H1 (cell line): ENCODE measurements at regions not wholly inside any gene's neighbourhood (a gene's known extent, or its start where the extent isn't known, plus 50 kb on each side); places are given as distances from the start of the nearest gene placed in this dataset.

Source experiments
- CTCF ChIA-PET: fragments of 300-600 bp; sonication (Branson Sonifier 250); formaldehyde crosslinking; loops from one replicate; lab custom pipeline; 2021; ENCODE audit not compliant: partially characterized antibody; lab: Charles Lee
- POLR2A ChIA-PET: fragments of 300-600 bp; sonication (Branson Sonifier 250); formaldehyde crosslinking; loops from one replicate; lab custom pipeline; 2021; ENCODE audit warnings: inconsistent platforms; ENCODE audit not compliant: partially characterized antibody; lab: Charles Lee
- DNase-seq, 2 experiments: peaks; one replicate each; pipeline versions ENCODE4 v3.0.0 to v3.0.0-alpha.2; 2010 to 2022; ENCODE audit warnings: low spot score in 2 of 2, low read depth in 1 of 2, mixed read lengths in 1 of 2
- FAIRE-seq: peaks from 2 replicates; lab custom pipeline; 2011; peaks lifted over from hg19 to GRCh38; lab: Jason Lieb, UNC
- H2AFZ ChIP-seq: 2 replicates; pipeline ENCODE4 v1.8.1; 2012; ENCODE audit warnings: low read length, inconsistent platforms
- H2AK5ac ChIP-seq: 2 replicates; pipeline ENCODE4 v1.6.1; 2013; ENCODE audit warnings: low read depth, low read length
- H2BK120ac ChIP-seq: replicated peaks from 2 replicates; pipeline ENCODE3; 2013; ENCODE audit warnings: low read depth, low read length, inconsistent platforms
- H2BK12ac ChIP-seq: 2 replicates; pipeline ENCODE4 v1.6.1; 2013; ENCODE audit warnings: low read depth, low read length
- H2BK15ac ChIP-seq: 2 replicates; pipeline ENCODE4 v1.6.1; 2013; ENCODE audit warnings: low read length
- H2BK20ac ChIP-seq: 2 replicates; pipeline ENCODE4 v1.6.1; 2013; ENCODE audit warnings: low read length
- H2BK5ac ChIP-seq: 2 replicates; pipeline ENCODE4 v1.6.1; 2013; ENCODE audit warnings: low read depth, low read length
- H3K14ac ChIP-seq: 2 replicates; pipeline ENCODE4 v1.6.1; 2013; ENCODE audit warnings: inconsistent platforms; ENCODE audit not compliant: insufficient read length
- H3K18ac ChIP-seq: 2 replicates; pipeline ENCODE4 v1.6.1; 2013; ENCODE audit warnings: low read length; ENCODE audit errors: extremely low read depth
- H3K23ac ChIP-seq: 2 replicates; pipeline ENCODE4 v1.6.1; 2013; ENCODE audit warnings: inconsistent platforms; ENCODE audit not compliant: insufficient read length
- H3K23me2 ChIP-seq: 2 replicates; pipeline ENCODE4 v1.6.1; 2013; ENCODE audit warnings: low read depth, low read length
- H3K27ac ChIP-seq: 2 replicates; pipeline ENCODE4 v1.6.1; 2011; ENCODE audit warnings: low read depth, low read length, inconsistent platforms
- H3K27me3 ChIP-seq, 4 experiments: replicated peaks in 1 of 4; 1 replicate in 1 of 4; 2 replicates in 3 of 4; pipeline versions ENCODE4 v1.6.1 to v1.8.1; 2011 to 2013; ENCODE audit warnings: low read length in 3 of 4, mild to moderate bottlenecking in 3 of 4, inconsistent platforms in 2 of 4, mixed read lengths in 2 of 4, moderate library complexity in 1 of 4; ENCODE audit not compliant: control insufficient read depth in 3 of 4, insufficient read depth in 3 of 4; ENCODE audit errors: extremely low read depth in 1 of 4
- H3K36me3 ChIP-seq, 4 experiments: 2 replicates each; pipeline versions ENCODE4 v1.6.1 to v1.8.1; 2011 to 2013; ENCODE audit warnings: mild to moderate bottlenecking in 4 of 4, low read length in 3 of 4, moderate library complexity in 2 of 4, control low read depth in 1 of 4, inconsistent platforms in 1 of 4; ENCODE audit not compliant: insufficient read depth in 4 of 4, control insufficient read depth in 2 of 4
- H3K4ac ChIP-seq: replicated peaks from 2 replicates; pipeline ENCODE3; 2013; ENCODE audit warnings: low read length, low read depth, mixed read lengths, inconsistent platforms; ENCODE audit not compliant: insufficient read length
- H3K4me1 ChIP-seq, 4 experiments: replicated peaks in 1 of 4; 1 replicate in 1 of 4; 2 replicates in 3 of 4; pipeline versions ENCODE4 v1.6.1 to v1.8.1; 2011 to 2013; ENCODE audit warnings: low read length in 3 of 4, inconsistent platforms in 2 of 4, mixed read lengths in 1 of 4; ENCODE audit not compliant: insufficient read depth in 4 of 4, control insufficient read depth in 3 of 4
- H3K4me2 ChIP-seq, 2 experiments: 2 replicates each; pipeline versions ENCODE4 v1.6.1 to v1.8.1; 2011 to 2013; ENCODE audit warnings: low read depth in 2 of 2, low read length in 2 of 2, control low read depth in 1 of 2, inconsistent platforms in 1 of 2, mild to moderate bottlenecking in 1 of 2; ENCODE audit not compliant: insufficient read depth in 1 of 2
- H3K4me3 ChIP-seq, 4 experiments: fragments of 200-600, 300-600 bp in 1 of 4; sonication (generic), shearing (Covaris generic), sonication (Bioruptor Twin) in 1 of 4; 2 replicates each; pipeline versions ENCODE4 v1.5.1 to v1.8.1; 2011 to 2016; ENCODE audit warnings: low read length in 4 of 4, low read depth in 3 of 4, control low read depth in 2 of 4, inconsistent platforms in 2 of 4, mild to moderate bottlenecking in 2 of 4, mixed read lengths in 1 of 4, moderate library complexity in 1 of 4; ENCODE audit not compliant: insufficient read depth in 2 of 4; ENCODE audit errors: extremely low read depth in 1 of 4
- H3K56ac ChIP-seq: replicated peaks from 2 replicates; pipeline ENCODE3; 2013; ENCODE audit warnings: low read depth, mild to moderate bottlenecking, mixed read lengths, low read length, inconsistent platforms; ENCODE audit not compliant: insufficient read length
- H3K79me1 ChIP-seq: 2 replicates; pipeline ENCODE4 v1.6.1; 2013; ENCODE audit warnings: low read depth, low read length, control low read depth
- H3K79me2 ChIP-seq, 2 experiments: 2 replicates each; pipeline versions ENCODE4 v1.6.1 to v1.8.1; 2012 to 2013; ENCODE audit warnings: low read length in 2 of 2, mild to moderate bottlenecking in 2 of 2, inconsistent platforms in 1 of 2; ENCODE audit not compliant: insufficient read depth in 2 of 2, control insufficient read depth in 1 of 2
- H3K9ac ChIP-seq, 4 experiments: replicated peaks in 1 of 4; 1 replicate in 1 of 4; 2 replicates in 3 of 4; pipeline versions ENCODE4 v1.6.1 to v1.8.1; 2011 to 2013; ENCODE audit warnings: low read depth in 3 of 4, low read length in 3 of 4, control low read depth in 2 of 4, mild to moderate bottlenecking in 2 of 4, moderate library complexity in 2 of 4, inconsistent platforms in 1 of 4; ENCODE audit errors: extremely low read depth in 1 of 4
- H3K9me3 ChIP-seq, 2 experiments: 2 replicates each; pipeline versions ENCODE4 v1.6.1 to v1.8.1; 2012 to 2013; ENCODE audit warnings: mild to moderate bottlenecking in 2 of 2, moderate library complexity in 2 of 2, control low read depth in 1 of 2, inconsistent platforms in 1 of 2, low read depth in 1 of 2, low read length in 1 of 2, mixed read lengths in 1 of 2; ENCODE audit not compliant: insufficient read depth in 2 of 2
- H4K20me1 ChIP-seq, 2 experiments: replicated peaks in 1 of 2; 2 replicates each; pipeline versions ENCODE3 to v1.8.1; 2011 to 2013; ENCODE audit warnings: inconsistent platforms in 2 of 2, low read length in 2 of 2, mild to moderate bottlenecking in 1 of 2; ENCODE audit not compliant: insufficient read depth in 2 of 2, control insufficient read depth in 1 of 2
- H4K5ac ChIP-seq: 2 replicates; pipeline ENCODE4 v1.6.1; 2013; ENCODE audit warnings: low read length, low read depth, mixed read lengths, inconsistent platforms; ENCODE audit not compliant: insufficient read length
- H4K8ac ChIP-seq: 2 replicates; pipeline ENCODE4 v1.8.0; 2013; ENCODE audit warnings: mild to moderate bottlenecking, moderate library complexity, low read length, inconsistent platforms; ENCODE audit not compliant: insufficient read depth; ENCODE audit errors: extremely low read depth
- H4K91ac ChIP-seq: replicated peaks from 2 replicates; pipeline ENCODE3; 2013; ENCODE audit warnings: low read length, mixed read lengths, inconsistent platforms; ENCODE audit not compliant: insufficient read length
- CHD1 ChIP-seq: IDR thresholded peaks from 2 replicates; pipeline ENCODE4 v1.6.1; 2012; ENCODE audit warnings: low read depth, low read length, improper control_type of control experiment
- EGR1 ChIP-seq: IDR thresholded peaks from 2 replicates; pipeline ENCODE4 v1.6.1; 2011; ENCODE audit warnings: low read depth, low read length, borderline replicate concordance
- HDAC2 ChIP-seq, 2 experiments: fragments of 300-600 bp in 1 of 2; sonication (generic) in 1 of 2; IDR thresholded peaks; 2 replicates each; pipeline ENCODE4 v1.6.1; 2011 to 2012; ENCODE audit warnings: low read depth in 2 of 2, low read length in 2 of 2, mild to moderate bottlenecking in 2 of 2, moderate library complexity in 2 of 2, borderline replicate concordance in 1 of 2, inconsistent platforms in 1 of 2
- JUN ChIP-seq: IDR thresholded peaks from 2 replicates; pipeline ENCODE4 v1.6.1; 2011; ENCODE audit warnings: low read depth, mild to moderate bottlenecking, improper control_type of control experiment, low read length
- KDM5A ChIP-seq: fragments of 200-600 bp; IDR thresholded peaks from 2 replicates; pipeline ENCODE4 v1.7.1; 2012; ENCODE audit warnings: mild to moderate bottlenecking, low read length, inconsistent platforms, mixed read lengths
- NRF1 ChIP-seq: IDR thresholded peaks from 2 replicates; pipeline ENCODE4 v1.6.1; 2011; ENCODE audit warnings: mild to moderate bottlenecking, low read depth, low read length, improper control_type of control experiment
- SP1 ChIP-seq: IDR thresholded peaks from 2 replicates; pipeline ENCODE4 v1.6.1; 2011; ENCODE audit warnings: low read depth, low read length
- SP2 ChIP-seq: IDR thresholded peaks from 2 replicates; pipeline ENCODE4 v1.6.1; 2012; ENCODE audit warnings: mild to moderate bottlenecking, low read length, inconsistent platforms
- TAF1 ChIP-seq: IDR thresholded peaks from 2 replicates; pipeline ENCODE4 v1.6.1; 2011; ENCODE audit warnings: mild to moderate bottlenecking, low read depth, low read length
- YY1 ChIP-seq: IDR thresholded peaks from 2 replicates; pipeline ENCODE4 v1.6.1; 2011; ENCODE audit warnings: low read depth, mild to moderate bottlenecking, low read length
- WGBS, 2 experiments: shearing (Covaris generic) in 1 of 2; methylation state at CpG; one replicate each; pipeline versions ENCODE4 v1.1.6 to v1.1.7; 2013 to 2015; ENCODE audit warnings: low lambda C conversion rate in 2 of 2, mixed read lengths in 2 of 2, inconsistent platforms in 1 of 2, low coverage in 1 of 2, missing lambda C conversion rate in 1 of 2; ENCODE audit not compliant: insufficient replicate concordance in 2 of 2, insufficient coverage in 1 of 2, insufficient read length in 1 of 2; ENCODE audit errors: extremely low coverage in 1 of 2, missing lambda C conversion rate in 1 of 2; 5-methylcytosine and 5-hydroxymethylcytosine counted together
- TF ChIP-seq, protein P1 (sequence below): IDR thresholded peaks from 2 replicates; pipeline ENCODE4 v1.6.1; 2012; ENCODE audit warnings: low read length, inconsistent platforms
- TF ChIP-seq, protein P2 (sequence below): IDR thresholded peaks from 2 replicates; pipeline ENCODE4 v1.6.1; 2011; ENCODE audit warnings: low read depth, mild to moderate bottlenecking, low read length; ENCODE audit not compliant: insufficient read depth

DNA sequence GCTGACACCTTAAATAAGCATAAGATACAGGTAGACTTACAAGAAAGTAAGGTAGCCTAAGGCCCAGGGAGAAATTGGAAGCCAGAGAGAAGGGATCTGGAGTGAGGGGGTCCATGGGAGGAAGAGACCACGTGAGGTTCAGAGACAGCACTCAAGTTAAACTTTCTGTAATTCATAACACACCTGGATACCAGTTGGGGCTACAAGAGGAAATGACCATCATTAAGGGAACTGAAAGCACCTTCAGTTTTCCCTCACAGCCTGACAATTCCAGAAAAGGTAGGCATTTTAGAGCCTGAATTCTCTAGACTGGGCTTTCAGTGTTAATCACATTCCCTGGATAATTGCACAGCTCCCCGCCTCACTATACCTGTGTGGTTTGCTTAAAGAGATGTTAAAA, 355.5 kb downstream of the FBXW7 start:
- Histone ChIP-seq H3K79me2 (no peaks in the 10 kb centered on the region), H3K4me2 (no peak overlapping the region), H2BK5ac (no peak overlapping the region), H3K36me3 (no peaks in the 10 kb centered on the region), H3K9ac (no peak overlapping the region), H3K18ac (no peak overlapping the region), H3K4me3 (no peak overlapping the region), H3K23ac (no peak overlapping the region), H4K20me1 (no peaks in the 10 kb centered on the region), H3K27ac (no peak overlapping the region), H3K14ac (no peak overlapping the region), H2BK120ac (no peak overlapping the region), H3K56ac (no peak overlapping the region), H3K4me1 (no peaks in the 10 kb centered on the region), H3K79me1 (no peaks in the 10 kb centered on the region), H2BK12ac (no peak overlapping the region), H4K91ac (no peak overlapping the region), H3K4ac (no peak overlapping the region), H4K5ac (no peak overlapping the region), H2BK20ac (no peak overlapping the region), H2BK15ac (no peak overlapping the region), H4K8ac (no peak overlapping the region), H2AFZ (no peak overlapping the region), H2AK5ac (no peak overlapping the region), H3K27me3 (no peaks in the 10 kb centered on the region), H3K9me3 (no peaks in the 10 kb centered on the region)
- FAIRE-seq (no peak), DNase-seq (no peak)
- ChIA-PET CTCF (no interaction called here), POLR2A (no interaction called here)
- WGBS, 2 experiments, result 84% methylated on average over 2 of the region's 2 CpGs; no CpG with 5 or more reads in 1 of the 2 experiments
- TF ChIP-seq, protein P1, sequence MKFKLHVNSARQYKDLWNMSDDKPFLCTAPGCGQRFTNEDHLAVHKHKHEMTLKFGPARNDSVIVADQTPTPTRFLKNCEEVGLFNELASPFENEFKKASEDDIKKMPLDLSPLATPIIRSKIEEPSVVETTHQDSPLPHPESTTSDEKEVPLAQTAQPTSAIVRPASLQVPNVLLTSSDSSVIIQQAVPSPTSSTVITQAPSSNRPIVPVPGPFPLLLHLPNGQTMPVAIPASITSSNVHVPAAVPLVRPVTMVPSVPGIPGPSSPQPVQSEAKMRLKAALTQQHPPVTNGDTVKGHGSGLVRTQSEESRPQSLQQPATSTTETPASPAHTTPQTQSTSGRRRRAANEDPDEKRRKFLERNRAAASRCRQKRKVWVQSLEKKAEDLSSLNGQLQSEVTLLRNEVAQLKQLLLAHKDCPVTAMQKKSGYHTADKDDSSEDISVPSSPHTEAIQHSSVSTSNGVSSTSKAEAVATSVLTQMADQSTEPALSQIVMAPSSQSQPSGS, result no peak
- TF ChIP-seq, protein P2, sequence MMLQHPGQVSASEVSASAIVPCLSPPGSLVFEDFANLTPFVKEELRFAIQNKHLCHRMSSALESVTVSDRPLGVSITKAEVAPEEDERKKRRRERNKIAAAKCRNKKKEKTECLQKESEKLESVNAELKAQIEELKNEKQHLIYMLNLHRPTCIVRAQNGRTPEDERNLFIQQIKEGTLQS, result no peak
- no peak for TF ChIP-seq NRF1
- TF ChIP-seq HDAC2 (IDR thresholded peaks at IDR 0.05; ENCODE audit: borderline replicate concordance in 1 of 2, low read depth in 2 of 2, low read length in 2 of 2), result no peak
- no peak for TF ChIP-seq SP2
- no peak for TF ChIP-seq CHD1
- TF ChIP-seq TAF1, result no peak
- no peak for TF ChIP-seq YY1
- TF ChIP-seq KDM5A, result no peak
- no peak for TF ChIP-seq JUN
- no peak for TF ChIP-seq SP1
- TF ChIP-seq EGR1, result no peak
- TF ChIP-seq, all 59 proteins: peak for 0
- H3K23me2 ChIP-seq, result no peaks in the 10 kb centered on the region
